HG02798 (cell line): ENCODE measurements at regions not wholly inside any gene's neighbourhood (a gene's known extent, or its start where the extent isn't known, plus 50 kb on each side); places are given as distances from the start of the nearest gene placed in this dataset.
"Not testable (repeated sequence)": the region's sequence is repeated elsewhere in the genome, so short reads cannot be mapped to it uniquely, and the experiment has no call there.

Source experiments
- ATAC-seq: cut with Tn5 transposase; IDR thresholded peaks from one replicate; pipeline ENCODE4 v1.9.1; 2021; ENCODE audit warnings: mild to moderate bottlenecking; ENCODE audit not compliant: unreplicated experiment, poor library complexity

DNA sequence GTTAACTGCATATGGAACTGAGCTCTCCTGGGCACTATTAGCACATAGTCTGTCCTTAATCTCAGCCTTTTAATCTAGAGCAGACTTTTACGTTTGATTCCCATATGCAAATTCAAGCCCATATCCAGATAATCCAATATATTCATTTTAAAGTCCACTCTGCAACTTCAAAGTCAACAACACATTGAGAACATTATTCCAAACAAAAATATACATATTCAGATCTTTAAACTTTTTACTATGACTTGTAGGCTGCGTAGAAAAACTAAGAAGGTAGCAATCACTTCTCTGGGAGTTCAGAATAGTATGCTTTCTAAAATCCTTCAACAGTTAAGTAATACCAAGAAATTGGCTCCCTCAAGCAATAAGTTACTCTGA, 499.4 kb downstream of the SPATA31D1 start:
- ATAC-seq, result no peak

DNA sequence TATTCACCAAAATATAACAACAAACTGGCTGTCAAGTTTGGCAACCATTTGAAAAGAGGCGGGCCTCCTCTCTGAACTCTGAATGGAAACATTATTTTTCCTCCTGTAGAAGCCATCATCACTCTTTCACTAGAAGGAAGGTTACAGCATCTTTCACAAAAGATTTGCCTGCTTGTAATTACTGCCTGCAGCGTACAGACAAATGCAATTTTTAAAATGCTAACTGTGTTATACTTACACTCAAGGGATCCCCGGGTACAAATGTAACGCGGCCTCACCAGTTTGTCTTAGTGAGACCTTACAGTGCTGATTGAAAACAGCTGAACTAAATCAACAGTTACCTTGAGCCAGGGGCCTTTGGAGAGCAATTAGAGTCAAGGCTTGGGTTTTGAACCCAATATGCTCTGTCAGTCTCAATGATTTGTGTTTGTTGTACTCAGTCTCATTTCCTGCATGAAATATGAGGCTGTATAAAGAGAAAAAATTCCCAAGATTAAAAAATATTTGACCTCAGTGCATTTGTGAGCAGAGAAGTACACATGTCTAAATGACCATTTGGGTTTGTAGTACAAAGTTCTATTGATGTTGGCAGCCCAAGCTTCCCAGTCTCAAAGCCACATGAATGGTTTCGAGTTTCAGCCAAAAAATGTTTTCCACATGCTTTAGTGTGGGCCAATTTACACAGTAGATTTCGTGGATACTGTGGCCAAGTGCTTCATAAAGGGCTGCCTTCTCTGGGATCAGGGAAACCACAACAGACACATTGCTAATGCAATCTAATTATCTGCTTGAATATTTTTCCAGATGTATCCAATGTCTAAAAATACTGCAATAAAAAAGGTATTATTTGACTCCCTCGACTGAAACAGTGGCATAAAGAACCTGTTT, 500.0 kb downstream of the SPATA31D1 start:
- no peak for ATAC-seq

DNA sequence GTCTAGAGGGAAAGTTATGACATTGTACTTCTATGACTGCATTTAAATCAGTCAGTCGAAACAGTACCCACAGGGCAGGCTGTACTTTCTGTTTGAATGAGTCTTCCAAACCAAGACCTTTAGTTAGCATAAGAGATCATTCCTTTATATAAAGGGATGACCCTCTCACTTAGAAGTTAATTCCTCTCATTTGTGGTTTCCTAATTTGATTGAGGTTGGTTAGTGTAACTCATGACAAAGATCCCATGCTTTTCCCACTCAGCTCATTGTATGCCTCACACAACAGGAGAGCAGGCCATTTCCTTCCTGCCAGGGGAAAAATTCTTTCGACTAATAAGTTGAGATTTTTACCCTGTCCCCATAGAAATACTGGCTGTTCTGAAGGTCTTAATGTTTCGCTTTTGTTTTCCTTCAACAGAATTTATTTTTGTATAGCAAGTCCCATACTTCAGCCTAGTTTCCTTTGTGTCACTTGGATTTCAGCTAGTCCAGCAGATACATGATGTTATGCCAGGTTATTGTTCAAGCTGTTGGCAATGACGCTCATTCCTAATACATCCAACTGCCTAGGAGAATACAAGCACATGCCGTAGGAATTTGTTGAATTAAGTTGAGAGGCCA, 500.7 kb downstream of the SPATA31D1 start:
- ATAC-seq, result no peak

DNA sequence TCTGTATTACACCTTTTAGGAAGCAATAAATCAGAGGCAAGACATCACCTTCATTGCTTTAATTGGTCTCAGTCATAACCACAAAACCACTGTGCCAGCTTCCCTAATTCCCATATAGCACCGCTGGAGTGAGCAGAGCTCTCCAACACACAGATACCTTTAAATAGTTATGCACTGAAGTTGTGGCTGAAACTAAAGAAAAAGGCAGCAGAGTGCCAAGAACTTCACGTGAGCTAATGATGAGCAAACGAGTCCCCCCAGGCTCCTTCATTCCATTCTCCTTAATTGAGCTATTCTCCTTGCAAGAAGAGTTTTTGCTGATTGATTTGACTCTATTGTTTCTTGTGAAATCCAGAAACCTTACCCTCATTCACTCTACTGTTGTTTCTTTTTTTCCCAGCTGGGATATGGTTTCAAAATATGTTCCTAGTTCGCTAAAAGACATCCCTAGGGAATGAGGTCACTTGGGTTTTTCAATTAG, 501.5 kb downstream of the SPATA31D1 start:
- no peak for ATAC-seq

DNA sequence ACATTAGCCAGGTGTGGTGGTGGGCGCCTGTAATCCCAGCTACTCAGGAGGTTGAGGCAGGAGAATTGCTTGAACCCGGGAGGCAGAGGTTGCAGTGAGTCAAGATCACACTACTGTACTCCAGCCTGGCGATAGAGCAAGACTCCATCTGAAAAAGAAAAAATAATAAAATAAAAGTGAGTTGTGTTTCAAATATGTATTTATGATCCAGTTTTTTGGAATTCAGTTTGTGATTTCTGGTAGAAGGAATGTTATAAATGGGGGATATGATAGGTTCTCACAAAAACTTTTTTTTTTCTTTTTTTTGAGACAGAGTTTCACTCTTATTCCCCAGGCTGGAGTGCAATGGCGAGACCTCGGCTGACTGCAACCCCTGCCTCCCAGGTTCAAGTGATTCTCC, 502.2 kb downstream of the SPATA31D1 start:
- ATAC-seq, result not testable (repeated sequence)

DNA sequence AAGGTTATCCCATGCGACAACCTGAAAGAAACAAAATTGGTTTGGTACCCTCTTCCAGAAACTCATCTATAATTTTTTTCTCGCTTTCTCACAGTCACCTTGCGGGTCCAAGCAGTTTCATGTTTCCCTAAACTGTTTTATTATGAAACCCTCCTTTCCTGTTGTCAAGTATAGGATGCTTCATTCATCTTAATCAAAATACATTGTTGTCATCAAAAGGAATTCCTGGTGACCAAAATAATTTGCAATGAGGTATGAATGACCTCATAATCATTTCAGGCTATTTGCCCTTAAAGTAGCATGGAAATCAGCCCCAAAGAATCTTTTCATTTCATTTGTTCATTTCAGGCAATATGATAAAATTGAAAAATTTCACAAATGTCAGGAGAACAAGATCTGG, 503.0 kb downstream of the SPATA31D1 start:
- ATAC-seq, result no peak

DNA sequence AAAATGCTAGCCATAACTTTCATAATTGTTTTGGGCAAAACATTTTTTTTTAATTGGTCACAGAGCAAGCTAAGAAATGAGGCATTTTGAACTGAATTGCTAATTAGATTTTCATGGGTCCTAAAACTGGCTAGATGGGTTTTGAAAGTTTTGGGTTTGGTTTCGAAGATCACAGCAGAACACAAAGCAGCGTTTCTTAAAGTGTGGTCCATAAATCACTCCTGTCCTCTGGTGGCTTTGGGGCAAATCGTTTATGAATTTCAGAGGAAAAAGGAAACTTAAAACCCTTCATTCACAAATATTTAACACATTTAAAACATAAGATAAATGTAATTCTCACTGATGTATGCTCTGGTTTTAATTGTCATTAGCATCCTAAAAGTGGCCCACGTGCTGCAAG, 503.7 kb downstream of the SPATA31D1 start:
- no peak for ATAC-seq

DNA sequence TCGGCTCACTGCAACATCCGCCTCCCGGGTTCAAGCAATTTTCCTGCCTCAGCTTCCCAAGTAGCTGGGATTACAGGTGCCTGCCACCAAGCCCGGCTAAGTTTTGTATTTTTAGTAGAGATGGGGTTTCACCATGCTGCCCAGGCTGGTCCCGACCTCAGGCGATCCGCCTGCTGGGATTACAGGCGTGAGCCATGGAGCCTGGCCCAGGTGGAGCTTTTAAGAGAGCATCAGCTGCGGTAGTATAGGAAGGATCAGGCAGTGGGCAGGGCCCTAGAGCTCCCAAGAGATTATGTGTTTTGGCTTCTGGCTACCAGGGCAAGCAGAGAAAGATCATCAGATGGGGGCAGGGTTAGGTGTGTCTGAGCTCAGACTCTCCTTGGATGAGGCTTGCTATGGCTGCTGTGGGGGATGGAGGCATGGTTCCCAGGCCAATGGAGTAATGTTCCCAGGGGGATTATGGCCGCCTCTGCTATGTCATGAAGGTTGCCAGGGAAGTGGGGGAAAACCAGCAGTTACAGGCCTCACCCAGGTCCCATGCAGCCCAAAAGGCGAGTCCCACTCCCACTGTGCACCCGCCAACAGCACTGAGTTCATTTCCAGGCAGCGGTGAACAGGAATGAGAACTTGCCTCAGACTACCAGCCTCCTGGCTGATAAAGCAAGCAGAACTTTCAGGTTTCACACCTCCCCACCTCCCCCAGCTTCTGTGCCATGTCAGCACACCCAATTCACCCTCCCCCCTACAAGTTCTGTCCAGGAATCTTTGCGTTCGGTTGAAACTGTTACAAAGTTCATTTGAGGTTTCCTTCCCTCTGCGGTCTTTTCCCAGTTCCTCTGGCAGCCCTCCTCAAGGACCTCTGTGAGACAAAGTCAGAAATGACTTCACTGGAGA, 507.6 kb downstream of the SPATA31D1 start:
- ATAC-seq, result no peak

DNA sequence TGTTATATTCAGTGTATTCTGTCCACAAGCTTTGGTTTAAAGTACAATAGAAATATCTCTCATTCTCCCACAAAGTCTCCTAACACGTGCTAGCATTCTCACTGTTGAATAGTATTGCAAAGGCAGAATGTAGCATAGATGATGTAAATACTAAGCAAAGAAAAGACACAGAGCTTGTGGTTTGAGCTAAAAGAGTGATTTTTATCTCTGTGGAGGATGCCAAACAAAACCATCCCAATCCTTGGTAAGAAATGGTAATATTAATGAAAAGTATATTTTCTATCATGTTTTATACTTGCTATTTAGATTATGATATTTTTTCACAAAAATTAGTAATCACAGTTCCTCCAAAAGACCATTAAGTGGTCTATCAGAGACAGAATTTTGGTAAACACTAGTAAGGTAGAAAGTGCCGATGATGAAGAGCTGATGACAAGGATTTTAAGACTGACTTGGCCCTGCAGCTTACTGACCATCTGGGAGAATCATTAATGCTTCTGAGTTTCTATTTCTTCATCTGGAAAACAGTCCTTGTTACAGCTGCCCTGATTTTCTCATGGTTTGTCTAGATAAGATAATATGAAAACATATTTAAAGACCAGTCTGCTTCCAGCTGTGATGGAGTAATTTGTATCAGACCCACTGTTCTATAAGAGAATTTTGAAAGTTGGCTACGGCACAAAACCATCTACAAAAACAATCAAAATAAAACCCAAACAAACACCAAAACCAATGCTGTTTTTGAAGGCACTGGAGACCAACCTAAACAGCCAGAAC, 510.2 kb downstream of the SPATA31D1 start:
- no peak for ATAC-seq

DNA sequence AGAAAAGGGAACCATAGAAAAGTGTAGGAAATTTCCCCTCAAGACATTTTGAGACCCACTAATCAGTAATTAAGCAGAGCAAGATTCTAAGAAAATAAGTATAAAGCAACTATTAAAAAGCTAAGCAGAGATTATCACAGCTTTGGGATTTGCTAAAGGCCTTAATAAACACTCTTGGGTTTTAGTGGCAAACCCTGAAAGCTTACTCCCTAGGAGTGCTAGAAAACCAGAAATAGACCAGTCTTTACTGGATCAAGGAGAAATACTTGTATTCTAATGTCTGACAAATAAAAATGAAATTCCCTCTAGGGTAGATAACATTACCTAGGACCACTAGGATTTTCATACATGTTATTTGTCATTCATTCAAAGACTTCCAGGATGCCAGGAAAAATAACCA, 510.8 kb downstream of the SPATA31D1 start:
- ATAC-seq, result no peak

DNA sequence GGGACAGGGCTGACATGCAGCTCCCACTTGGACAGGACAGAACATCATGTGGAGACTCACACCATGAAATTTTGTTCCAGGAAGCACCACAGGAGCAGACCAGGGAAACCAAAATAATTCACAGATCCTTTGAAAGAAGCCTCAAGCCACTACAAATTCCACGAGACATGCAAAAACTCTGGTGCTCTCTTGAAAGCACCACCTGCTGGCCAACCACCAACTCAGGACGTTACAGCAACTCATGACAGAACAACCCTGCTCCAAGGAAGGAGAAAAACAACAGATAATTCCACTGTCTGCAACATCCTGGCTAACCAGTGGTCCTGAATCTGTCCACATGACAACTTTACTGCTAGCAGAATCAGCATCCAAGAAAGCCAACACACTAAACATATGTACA, 516.0 kb downstream of the SPATA31D1 start:
- no peak for ATAC-seq

DNA sequence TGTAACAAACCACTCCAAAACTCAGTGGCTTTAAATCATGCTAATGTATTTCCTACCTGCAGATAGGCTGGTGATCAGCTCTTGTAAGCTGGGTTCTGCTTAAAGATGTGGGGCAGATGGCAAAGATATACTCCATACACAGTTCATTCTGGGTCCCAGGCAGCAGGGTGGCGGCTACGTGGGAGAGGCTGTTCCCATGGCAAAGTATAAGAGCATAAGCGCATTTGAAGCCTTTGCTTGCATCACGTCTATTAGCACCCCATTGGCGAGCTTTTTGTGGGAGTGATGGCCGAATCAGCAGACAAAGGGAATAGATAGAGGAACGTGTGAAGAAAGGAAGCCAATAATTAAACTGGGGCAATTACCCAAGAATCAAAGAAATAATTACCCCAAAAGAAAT, 523.1 kb downstream of the SPATA31D1 start:
- ATAC-seq, result no peak

DNA sequence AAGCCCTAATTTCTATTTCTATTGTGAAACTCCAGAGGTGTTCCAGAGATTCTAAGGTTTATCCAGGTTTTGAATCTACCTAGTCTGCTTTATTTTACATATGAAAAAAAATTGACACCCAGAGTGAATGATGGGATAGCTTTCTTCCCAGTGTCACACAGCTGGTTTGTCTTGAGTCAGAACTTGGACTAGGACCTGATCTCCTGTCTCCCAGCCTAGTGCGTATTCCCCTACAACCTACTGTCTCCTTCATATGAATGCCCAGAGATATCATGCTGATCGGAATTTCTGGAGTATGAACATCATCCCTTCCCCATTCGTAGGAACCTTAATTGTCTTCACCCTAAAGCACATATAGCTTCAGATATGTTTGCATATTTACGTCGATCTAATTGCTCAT, 524.2 kb downstream of the SPATA31D1 start:
- no peak for ATAC-seq

DNA sequence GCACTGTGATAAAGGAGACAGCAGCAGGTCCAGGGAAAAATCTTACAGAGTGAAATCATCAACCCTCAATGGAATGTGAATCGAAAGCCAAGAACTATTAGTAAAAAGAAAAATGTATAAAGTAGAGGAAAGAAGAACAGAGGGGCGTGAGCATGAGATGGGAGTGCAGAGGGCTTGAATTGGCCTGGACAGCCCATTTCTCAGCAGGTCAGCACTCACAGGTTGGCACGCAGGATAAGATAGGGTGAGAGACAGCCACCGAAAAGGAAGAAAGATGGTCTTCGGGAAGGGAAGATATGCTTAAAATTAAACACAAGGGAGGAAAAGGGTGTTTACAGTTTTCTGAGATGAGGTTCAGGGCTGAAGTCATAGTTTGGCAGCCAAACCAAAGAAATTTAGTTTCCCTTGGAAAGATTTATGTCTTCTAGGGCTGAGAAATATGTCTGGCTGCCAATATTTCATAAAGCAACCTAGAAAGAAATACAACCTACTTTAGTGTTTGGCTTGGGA, 524.7 kb downstream of the SPATA31D1 start:
- ATAC-seq, result no peak

DNA sequence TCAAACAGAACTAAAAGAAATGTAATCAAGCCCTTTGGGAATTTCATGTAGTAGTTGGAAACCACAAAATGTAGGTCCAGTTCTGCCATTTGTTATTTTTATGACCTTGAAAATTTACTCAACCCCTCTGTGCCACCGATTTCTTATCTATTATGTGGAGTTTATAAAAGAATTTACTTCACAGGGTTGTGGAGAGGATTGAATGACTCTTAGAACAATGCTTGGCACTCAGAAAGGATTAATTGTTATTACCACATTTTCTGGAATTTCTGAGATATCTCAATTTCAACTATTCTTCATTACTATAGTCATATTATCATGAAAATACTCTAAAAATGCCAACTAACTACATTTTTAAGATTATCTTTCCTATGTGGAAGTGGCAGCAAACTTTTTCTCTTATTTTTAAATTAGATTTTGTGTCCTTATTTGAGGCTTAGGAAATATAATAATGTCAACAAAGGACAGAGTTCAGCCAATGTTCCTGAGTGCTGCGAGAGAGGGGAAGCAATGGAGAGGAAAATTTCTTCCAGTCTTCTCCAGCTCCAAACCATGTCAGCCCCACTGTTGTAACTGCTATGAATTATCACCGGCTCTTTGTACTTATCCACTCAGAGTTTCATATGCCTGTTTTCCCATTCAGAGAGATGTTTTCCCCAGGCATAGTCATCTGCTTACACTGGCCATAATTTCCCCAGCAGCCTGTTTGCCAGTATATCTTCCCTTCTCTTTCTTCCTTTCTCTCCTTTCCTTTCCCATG, 525.6 kb downstream of the SPATA31D1 start:
- no peak for ATAC-seq

DNA sequence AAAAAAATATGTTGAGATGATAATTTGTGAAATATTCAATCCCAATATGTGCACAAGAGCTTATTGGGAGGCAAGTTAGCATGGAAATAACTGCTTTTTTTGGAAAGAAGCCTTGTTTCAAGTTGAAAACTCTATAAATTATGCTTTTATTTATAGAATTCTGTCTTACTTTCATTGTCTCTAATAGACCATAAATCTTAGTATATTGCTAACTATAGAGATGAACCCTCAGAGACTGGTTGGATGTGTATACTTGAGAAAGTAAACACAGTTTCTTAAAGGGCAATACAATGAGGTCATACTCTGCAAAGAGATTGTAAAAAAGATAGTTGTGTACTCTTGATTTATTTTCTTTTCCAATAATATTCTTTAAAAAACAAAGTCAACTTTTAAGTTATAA, 530.3 kb downstream of the SPATA31D1 start:
- ATAC-seq, result no peak

DNA sequence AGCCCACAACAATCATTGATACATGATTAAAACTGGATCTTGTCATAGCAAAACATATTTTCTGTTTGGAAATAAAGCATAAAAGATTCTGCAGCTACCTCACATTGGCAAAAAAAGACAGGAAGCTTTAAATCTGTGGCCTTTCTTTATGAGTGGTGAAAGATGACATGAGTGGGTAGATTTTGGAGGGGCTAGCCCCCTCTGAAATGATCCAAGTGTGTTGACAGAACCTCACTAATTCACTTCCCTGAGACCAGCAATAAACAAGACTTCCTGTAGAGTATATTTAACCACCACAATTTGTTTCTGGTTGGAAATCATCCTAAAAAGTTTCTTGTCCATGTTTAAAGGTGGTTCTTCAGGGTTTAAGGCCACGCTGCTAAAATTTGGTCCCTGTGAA, 530.8 kb downstream of the SPATA31D1 start:
- ATAC-seq, result no peak

DNA sequence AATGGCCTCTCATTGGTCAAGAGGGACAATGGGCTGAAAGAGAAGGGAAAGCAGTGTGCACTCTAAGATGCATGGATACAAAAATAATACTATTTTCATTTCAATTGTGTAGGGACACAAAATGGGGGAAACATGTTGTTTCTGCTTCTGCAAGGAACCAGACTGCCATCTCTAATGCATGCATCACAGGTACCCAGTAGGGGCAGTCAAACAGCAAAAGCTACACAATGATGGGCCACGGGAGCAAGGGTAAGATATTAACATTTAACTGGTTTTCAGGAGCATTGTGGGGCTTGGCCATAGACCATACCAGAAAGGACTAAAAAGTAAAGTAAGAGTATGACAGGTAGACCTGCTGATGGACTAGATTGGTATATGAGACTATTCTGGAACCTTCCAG, 535.8 kb downstream of the SPATA31D1 start:
- no peak for ATAC-seq

DNA sequence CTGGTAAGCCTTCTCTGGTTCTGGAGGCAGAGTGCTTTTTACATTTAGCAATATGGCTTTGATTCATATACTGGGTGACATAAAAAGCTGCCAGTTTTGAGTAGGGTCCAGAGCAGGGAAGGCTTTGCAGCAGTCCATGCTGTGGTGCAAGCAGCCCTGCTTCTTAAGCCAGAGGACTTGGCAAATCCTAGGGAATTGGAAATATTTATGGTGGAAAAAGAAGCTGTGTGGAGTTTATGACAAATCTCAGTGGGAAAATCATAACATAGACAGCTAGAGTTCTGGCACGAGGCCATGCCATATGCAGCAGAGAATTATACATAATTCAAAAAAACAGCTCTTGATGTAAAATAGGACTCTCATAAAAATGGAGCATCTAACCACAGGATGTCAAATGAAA, 536.4 kb downstream of the RASEF start:
- no peak for ATAC-seq
